Breast epithelium (tissue), 4 donors: ENCODE measurements at regions not wholly inside any gene's neighbourhood (a gene's known extent, or its start where the extent isn't known, plus 50 kb on each side); places are given as distances from the start of the nearest gene placed in this dataset.

ENCODE experiments used
- DNase-seq, 2 donors: peaks; one replicate each; pipeline ENCODE4 v3.0.0-alpha.2; 2019; ENCODE audit warnings: low spot score in 2 of 2
- H3K27ac ChIP-seq, 2 donors: fragments of 200-600 bp; sonication (generic) in 1 of 2; one replicate each; pipeline ENCODE4 v1.5.1; 2016 to 2019; ENCODE audit warnings: mild to moderate bottlenecking in 1 of 2
- H3K27me3 ChIP-seq, 2 donors: fragments of 200-600 bp; sonication (generic) in 1 of 2; one replicate each; pipeline versions ENCODE4 v1.5.1 to v1.6.0; 2017 to 2019; ENCODE audit warnings: control low read depth in 1 of 2, mild to moderate bottlenecking in 1 of 2
- H3K36me3 ChIP-seq: fragments of 200-600 bp; one replicate; pipeline ENCODE4 v1.5.1; 2019
- H3K4me1 ChIP-seq, 2 donors: fragments of 200-600 bp; sonication (generic); one replicate each; pipeline ENCODE4 v1.5.1; 2016 to 2019; ENCODE audit warnings: control low read depth in 1 of 2
- H3K4me3 ChIP-seq, 3 donors: fragments of 200-600 bp; sonication (generic); 1 replicate in 2 of 3; 2 replicates in 1 of 3; pipeline ENCODE4 v1.5.1; 2016 to 2019; ENCODE audit warnings: mild to moderate bottlenecking in 3 of 3, moderate library complexity in 2 of 3
- H3K9me3 ChIP-seq, 2 donors: fragments of 200-600 bp; sonication (generic) in 1 of 2; one replicate each; pipeline ENCODE4 v1.5.1; 2016 to 2019; ENCODE audit warnings: control low read depth in 1 of 2
- CTCF ChIP-seq, 3 donors: fragments of 450-650 bp; IDR thresholded peaks; one replicate each; pipeline ENCODE4 v1.5.1; 2016 to 2017; ENCODE audit warnings: antibody characterized with exemption in 3 of 3, mild to moderate bottlenecking in 3 of 3, moderate library complexity in 3 of 3
- POLR2A ChIP-seq: fragments of 450-650 bp; IDR thresholded peaks from one replicate; pipeline ENCODE4 v1.6.1; 2016; ENCODE audit warnings: antibody characterized with exemption, mild to moderate bottlenecking, moderate library complexity
- POLR2AphosphoS5 ChIP-seq, 3 donors: sonication (generic); formaldehyde crosslinking; IDR thresholded peaks; one replicate each; pipeline ENCODE4 v1.6.1; 2017; ENCODE audit warnings: antibody characterized with exemption in 3 of 3
- intact Hi-C: fragments of 100-400 bp; cut with DNase I; formaldehyde crosslinking; loops from one replicate; pipeline ENCODE4 v1.15.1; 2023; ENCODE audit warnings: low total_unique reads

- no peaks in the 10 kb centered on the region for H3K9me3 ChIP-seq
- no peaks in the 10 kb centered on the region for H3K36me3 ChIP-seq
- DNase-seq = no peak
- H3K27me3 ChIP-seq = no peaks in the 10 kb centered on the region
- H3K27ac ChIP-seq = no peak overlapping the region
- TF ChIP-seq CTCF (IDR thresholded peaks at IDR 0.05) = no peak
- no peak for TF ChIP-seq POLR2AphosphoS5 (IDR thresholded peaks at IDR 0.05)
- TF ChIP-seq POLR2A = no peak
- intact Hi-C loops = no loop called here
- no peaks in the 10 kb centered on the region for H3K4me1 ChIP-seq
- H3K4me3 ChIP-seq = no peak overlapping the region
Measured at GRCh38 chr2:7593360-7593759, 676.1 kb downstream of the RNF144A start.

GRCh38 chr2:7594211-7594610, 677.0 kb downstream of the RNF144A start:
- H3K36me3 ChIP-seq = no peaks in the 10 kb centered on the region
- no peaks in the 10 kb centered on the region for H3K9me3 ChIP-seq
- H3K27me3 ChIP-seq = no peaks in the 10 kb centered on the region
- no peak overlapping the region for H3K27ac ChIP-seq
- intact Hi-C loops = no loop called here
- TF ChIP-seq CTCF (IDR thresholded peaks at IDR 0.05) (no peak), POLR2AphosphoS5 (IDR thresholded peaks at IDR 0.05) (no peak), POLR2A (no peak)
- no peak overlapping the region for H3K4me3 ChIP-seq
- no peaks in the 10 kb centered on the region for H3K4me1 ChIP-seq
- no peak for DNase-seq

- intact Hi-C loops = no loop called here
- DNase-seq = no peak
- TF ChIP-seq CTCF (IDR thresholded peaks at IDR 0.05) = no peak
- TF ChIP-seq POLR2AphosphoS5 (IDR thresholded peaks at IDR 0.05) = no peak
- TF ChIP-seq POLR2A = no peak
- no peak overlapping the region for H3K4me3 ChIP-seq
- no peak overlapping the region for H3K27ac ChIP-seq
- no peaks in the 10 kb centered on the region for H3K9me3 ChIP-seq
- no peaks in the 10 kb centered on the region for H3K36me3 ChIP-seq
- H3K4me1 ChIP-seq = no peaks in the 10 kb centered on the region
- no peaks in the 10 kb centered on the region for H3K27me3 ChIP-seq
Measured at GRCh38 chr2:7595206-7595605, 678.0 kb downstream of the RNF144A start.

GRCh38 chr2:7598402-7598801, 681.2 kb downstream of the RNF144A start:
- Histone ChIP-seq H3K9me3 (no peaks in the 10 kb centered on the region), H3K36me3 (no peaks in the 10 kb centered on the region), H3K4me1 (no peaks in the 10 kb centered on the region), H3K27me3 (no peaks in the 10 kb centered on the region), H3K4me3 (no peak overlapping the region), H3K27ac (no peak overlapping the region)
- no peak for DNase-seq
- TF ChIP-seq POLR2A (no peak), CTCF (IDR thresholded peaks at IDR 0.05) (no peak), POLR2AphosphoS5 (IDR thresholded peaks at IDR 0.05) (no peak)
- intact Hi-C loops = no loop called here

GRCh38 chr2:7599462-7600258, 682.4 kb downstream of the RNF144A start:
- intact Hi-C loops = no loop called here
- no peaks in the 10 kb centered on the region for H3K9me3 ChIP-seq
- H3K27ac ChIP-seq = no peak overlapping the region
- H3K4me1 ChIP-seq = no peaks in the 10 kb centered on the region
- no peaks in the 10 kb centered on the region for H3K27me3 ChIP-seq
- H3K4me3 ChIP-seq = no peak overlapping the region
- H3K36me3 ChIP-seq = no peaks in the 10 kb centered on the region
- TF ChIP-seq CTCF (IDR thresholded peaks at IDR 0.05) (no peak), POLR2AphosphoS5 (IDR thresholded peaks at IDR 0.05) (no peak), POLR2A (no peak)
- no peak for DNase-seq
